Hematopoietic multipotent progenitor cell treated with erythropoietin and hydrocortisone succinate and interleukin-3 and kit ligand, for 6 days (in vitro differentiated cells): ENCODE measurements at regions not wholly inside any gene's neighbourhood (a gene's known extent, or its start where the extent isn't known, plus 50 kb on each side); places are given as distances from the start of the nearest gene placed in this dataset.

Experiments
- DNase-seq: peaks from one replicate; pipeline ENCODE4 v3.0.0-alpha.2; 2015

DNA sequence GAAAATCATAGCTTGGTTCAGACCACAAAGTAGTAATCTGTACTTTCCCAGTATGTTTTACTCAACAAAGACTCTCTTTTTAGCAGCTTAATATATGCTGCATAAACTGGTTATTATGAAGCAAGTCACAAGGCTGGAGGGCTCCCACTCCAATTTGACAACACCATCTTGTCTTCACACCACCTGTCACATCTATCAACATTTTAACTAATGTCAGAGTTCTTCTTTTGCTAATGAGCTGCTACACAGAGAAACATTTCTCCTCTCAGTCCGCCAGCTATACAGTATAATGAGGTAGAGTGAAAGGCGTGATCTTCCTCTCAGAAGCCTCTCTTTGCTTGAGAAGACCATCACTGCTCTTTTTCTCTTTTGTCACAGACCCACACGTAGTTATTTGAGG is 230.1 kb downstream of the BARHL2 start:
- DNase-seq: no peak

DNA sequence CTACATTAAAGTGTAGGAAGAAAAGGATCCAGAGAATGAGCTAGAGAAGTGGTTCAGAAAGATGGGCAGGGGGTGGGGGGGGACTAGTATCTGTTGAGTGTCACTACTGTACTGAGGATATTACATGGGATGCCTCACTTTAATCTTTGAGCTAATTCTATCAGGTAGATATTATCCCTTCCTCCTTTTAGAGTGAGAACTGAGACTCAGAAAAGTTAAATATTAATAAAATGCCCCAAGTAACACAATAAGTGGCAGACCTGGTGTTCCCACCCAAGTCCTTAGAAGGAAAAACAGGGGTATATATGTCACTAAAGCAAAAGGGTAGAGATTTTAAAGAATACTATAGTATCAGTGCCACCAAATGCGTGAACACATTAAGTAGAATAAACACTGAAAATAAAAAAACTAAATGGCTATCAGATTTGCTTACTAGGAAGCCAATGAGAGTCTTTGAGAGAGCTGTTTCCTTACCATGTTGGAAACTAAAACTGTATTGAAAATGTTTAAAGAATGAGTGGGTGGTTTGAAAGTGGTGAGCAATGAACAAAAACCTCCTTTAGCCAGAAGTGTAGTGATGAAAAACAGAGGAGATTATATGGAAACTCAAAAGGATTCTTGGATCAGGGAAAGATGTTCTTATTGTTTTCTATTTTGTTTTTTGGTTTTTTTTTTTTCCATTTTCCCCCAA is 230.8 kb downstream of the BARHL2 start:
- DNase-seq: no peak

DNA sequence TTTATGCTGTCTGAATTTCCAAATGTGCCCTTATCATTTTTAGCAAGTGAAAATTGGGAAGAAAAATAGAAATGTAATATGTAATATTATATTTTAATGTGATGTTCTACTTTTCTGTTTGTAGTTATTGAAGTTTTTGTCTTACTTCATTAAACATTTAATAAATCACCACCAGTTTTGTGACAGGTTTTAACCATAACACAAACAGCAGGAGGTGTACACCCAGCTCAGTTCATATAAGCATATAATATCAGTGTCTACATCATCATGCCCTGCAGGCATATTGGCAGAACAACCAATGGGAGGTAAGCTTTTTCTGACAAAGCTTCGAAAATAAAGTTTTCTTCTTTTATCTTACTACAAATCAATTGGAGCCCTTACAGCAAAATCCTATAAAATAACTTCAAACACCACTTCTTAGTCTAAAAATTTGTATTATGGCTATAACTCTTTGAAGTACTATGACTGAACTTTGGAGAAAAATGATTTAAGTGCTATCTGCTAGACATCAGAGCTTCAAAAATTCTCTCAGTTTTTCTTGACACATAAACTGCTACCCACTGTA is 236.7 kb downstream of the BARHL2 start:
- DNase-seq: no peak

- no peak for DNase-seq
These were observed 240.1 kb downstream of the BARHL2 start for GRCh38 chr1:90476994-90477393.

- DNase-seq: no peak
These were observed 240.7 kb downstream of the BARHL2 start for GRCh38 chr1:90476411-90476810.

- no peak for DNase-seq
These were observed 241.5 kb downstream of the BARHL2 start for GRCh38 chr1:90475631-90476030.

DNA sequence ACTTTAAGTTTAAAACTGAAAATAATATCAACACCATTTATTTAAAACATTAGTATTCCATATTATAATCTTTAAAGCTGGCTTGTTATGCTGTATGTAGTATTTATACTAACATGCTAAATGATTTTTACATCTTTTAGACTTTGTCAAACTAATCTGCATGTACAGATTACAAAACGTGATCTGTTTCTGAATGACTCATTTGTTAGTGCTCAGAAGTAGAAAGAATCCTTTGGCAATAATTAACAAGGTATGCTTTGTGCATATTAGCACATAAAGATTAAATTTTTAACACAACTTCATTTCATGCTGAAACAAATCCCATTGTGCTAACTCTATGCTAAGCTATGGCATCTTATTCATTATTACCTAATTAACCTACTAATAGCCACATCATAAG is 242.4 kb downstream of the BARHL2 start:
- DNase-seq: no peak

DNA sequence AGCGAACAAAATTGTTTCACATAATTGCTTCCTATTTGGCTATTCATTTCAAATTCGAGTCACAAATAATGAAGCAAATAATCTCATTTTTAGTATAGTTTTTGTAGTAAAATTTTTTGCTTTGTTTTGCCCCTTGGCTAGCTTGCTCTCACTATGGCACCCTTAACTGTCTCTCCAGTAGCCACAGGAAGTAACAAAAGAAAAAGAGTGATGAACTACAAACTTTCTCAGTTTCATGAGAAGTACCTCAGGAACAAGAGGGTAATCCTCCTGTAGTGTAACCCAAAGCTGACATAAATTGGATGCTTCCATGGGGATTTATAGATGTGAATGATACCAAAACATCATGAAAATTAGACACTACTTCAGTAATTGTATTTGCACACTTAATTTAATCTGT is 242.9 kb downstream of the BARHL2 start:
- DNase-seq: no peak

DNA sequence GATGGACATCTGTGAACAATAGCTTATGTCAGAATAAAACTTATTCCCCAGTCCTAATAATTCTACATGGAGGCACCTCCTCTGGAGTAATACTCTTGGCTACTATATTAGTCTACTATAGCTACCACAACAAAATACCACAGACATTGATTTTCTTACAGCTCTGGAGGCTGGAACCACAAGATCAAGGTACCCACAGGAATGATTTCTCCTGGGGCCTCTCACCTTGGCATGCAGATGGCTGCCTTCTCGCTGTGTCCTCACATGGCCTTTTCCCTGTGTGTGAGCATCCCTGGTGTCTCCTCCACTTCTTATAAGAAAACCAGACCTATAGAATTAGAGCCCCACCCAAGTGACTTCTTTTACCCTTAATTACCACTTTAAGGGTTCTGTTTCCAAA is 244.3 kb downstream of the BARHL2 start:
- DNase-seq: no peak

DNA sequence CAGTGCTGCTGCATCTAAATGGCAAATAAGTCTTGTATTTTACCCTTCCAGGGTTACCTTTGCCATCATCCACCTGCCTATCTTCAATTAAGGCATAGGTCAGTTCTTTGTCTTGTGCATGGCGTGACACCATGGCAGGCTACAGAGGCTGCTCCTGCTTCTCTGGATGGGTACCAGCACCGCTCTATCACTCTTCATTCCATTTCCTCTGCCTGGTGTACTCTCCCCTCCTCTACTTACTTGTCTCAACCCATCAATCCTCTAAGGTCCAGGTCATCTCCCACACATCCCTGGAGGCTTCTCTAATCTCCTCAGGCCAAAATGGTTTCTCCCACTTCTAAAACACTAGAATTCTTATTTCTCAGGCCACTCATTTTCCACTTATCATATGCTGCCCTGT is 257.5 kb downstream of the BARHL2 start:
- no peak for DNase-seq

DNA sequence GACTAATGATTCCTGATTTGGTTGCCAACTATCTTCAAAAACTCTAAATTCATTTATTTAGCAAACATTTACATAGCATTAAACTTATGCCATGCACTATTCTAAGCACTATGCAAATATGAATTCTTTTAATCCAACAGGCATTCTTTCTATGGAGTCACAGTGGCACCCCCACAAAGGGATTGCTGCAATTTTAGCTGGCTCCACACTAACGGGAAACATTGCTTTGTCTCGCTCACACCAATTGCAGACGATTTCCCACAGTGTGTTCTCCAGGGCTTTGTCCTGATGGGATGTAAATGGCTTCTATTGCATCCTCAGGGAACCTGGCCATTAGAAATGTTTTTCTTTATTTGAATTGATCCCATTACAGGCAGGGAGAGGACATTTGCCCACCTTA is 259.1 kb downstream of the BARHL2 start:
- DNase-seq: no peak

- DNase-seq: no peak
These were observed 264.6 kb downstream of the BARHL2 start for GRCh38 chr1:90452491-90452890.

GRCh38 chr1:90443354-90443753 is 273.7 kb downstream of the BARHL2 start:
- no peak for DNase-seq

DNA sequence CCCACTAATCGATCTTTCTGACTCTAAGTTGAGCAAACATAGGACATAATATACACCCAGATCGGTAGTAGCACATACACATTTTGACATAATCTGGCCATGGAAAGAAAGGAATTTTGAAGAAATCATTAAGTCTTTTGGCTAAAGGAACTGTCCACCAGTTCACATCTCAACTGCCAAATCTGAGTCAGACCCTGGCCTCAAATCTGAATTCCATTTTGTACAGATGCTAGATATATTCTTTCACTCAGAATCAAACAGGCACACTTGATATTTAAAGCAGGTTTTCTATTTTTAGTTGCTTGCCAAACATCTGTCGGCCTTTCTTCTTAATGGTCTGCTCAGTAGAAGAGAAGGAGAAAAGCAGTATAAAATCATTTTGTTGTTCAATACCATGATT is 281.8 kb downstream of the BARHL2 start:
- DNase-seq: no peak

- peak; percentile 13 for DNase-seq
These were observed 282.6 kb downstream of the BARHL2 start for GRCh38 chr1:90434460-90434859.

GRCh38 chr1:90417126-90417525 is 300.0 kb downstream of the BARHL2 start:
- DNase-seq: no peak

DNA sequence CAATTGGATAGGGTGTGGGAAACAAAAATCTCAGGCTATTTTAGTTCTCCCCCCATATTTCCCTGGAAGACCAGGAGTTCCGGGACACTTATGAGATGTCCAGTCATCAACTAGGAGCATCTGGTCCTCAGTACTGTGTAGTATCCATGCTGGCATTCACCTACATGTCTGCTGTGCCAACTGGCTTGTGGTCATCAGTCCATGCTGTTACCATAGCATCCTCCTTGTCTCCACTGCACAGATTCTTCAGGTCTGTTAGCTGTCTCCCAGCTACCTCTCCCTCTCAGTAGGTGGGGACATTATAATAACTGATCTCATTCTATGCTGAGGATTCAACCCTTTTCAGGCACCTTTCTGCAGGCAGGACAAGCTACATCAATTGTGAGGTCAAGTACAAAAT is 302.9 kb downstream of the BARHL2 start:
- DNase-seq: no peak

- DNase-seq: no peak
These were observed 303.6 kb downstream of the BARHL2 start for GRCh38 chr1:90413519-90413918.

DNA sequence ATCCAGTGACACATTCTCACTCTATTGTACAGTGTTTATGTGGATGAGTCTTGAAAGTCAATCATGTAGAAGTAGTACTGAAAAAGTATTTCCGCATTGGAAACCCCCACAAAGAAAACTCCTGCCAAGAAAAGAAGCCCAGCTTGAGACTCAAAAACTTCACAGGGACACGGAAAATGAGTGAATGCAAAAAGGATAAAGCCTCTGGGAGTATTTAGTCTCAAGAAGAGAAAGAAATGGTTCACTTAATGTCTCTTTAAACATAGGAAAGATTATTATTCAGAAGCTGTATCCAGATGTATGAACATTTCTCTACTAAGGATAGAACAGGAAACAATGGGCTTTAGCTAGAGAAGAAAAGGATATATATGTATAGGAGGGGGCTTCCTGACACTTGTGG is 304.5 kb downstream of the BARHL2 start:
- DNase-seq: no peak

GRCh38 chr1:90411185-90411584 is 305.9 kb downstream of the BARHL2 start:
- DNase-seq: no peak

DNA sequence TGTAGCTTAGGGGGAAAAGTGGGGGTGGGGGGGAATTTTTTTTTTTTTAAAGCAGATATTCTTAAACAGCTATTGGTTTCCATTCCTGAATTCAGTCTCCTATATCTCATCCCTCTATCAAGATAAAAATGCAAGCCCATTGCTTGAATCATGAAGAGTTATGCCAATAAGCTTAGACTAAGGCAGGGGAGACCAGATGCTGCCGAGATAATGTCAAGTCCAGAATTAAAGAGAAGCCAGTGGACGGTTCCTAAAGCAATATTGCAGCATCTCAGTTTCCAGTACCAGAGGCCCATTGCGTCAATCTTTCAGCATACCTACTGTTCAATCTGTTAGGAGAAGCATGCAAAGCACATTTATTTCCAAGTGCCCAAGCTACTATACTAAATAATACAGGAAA is 309.4 kb downstream of the BARHL2 start:
- DNase-seq: no peak

GRCh38 chr1:90405726-90406125 is 311.4 kb downstream of the BARHL2 start:
- DNase-seq: no peak

- no peak for DNase-seq
These were observed 313.9 kb downstream of the BARHL2 start for GRCh38 chr1:90402893-90403849.

DNA sequence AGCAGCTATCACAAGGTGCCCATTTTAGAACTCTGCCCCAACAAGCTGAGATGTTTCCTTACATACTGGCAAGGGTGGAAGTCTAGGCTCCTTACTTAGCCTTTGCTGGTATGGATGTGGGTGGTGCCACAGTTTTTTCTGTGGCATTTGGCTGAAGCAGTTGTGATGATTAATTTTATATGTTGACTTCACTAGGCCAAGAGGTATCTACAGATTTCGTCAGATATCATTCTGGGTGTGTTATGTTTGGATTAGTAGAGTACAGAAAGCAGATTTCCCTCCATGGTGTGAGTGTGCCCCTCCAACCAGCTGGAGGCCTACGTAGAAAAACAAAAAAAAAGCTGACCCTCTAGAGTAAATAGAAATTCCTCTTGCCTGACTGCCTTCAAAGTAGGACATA is 317.0 kb downstream of the BARHL2 start:
- no peak for DNase-seq
